ENCODE measurements at regions not wholly inside any gene's neighbourhood (a gene's known extent, or its start where the extent isn't known, plus 50 kb on each side); places are given as distances from the start of the nearest gene placed in this dataset.

DNA sequence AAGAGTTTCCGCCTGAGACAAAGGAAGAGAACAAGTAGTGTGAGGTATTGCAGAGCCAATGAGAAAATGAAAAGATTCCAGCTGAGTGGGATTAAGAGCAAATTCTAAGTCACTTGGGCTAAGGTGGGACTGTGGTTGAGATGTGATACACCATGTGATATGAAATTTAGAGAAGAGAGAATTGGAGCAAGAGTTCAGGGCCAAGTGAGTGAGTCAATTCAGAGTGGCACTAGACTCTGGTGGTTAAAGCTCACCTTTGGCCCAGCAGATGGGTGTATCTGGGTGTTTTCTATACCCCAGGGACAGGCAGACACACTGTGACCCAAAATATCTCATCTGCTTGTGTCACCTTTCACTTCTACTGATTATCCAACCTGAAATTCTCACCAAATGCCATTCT is 368.1 kb downstream of the KCNN2 start:
- TF ChIP-seq EZH2phosphoT487 (IDR thresholded peaks at IDR 0.05; ENCODE audit: low read length) (no peak), EZH2 (optimal IDR thresholded peaks at IDR 0.05; ENCODE audit: low read depth, low read length) (no peak)
- TF ChIP-seq, protein P1, sequence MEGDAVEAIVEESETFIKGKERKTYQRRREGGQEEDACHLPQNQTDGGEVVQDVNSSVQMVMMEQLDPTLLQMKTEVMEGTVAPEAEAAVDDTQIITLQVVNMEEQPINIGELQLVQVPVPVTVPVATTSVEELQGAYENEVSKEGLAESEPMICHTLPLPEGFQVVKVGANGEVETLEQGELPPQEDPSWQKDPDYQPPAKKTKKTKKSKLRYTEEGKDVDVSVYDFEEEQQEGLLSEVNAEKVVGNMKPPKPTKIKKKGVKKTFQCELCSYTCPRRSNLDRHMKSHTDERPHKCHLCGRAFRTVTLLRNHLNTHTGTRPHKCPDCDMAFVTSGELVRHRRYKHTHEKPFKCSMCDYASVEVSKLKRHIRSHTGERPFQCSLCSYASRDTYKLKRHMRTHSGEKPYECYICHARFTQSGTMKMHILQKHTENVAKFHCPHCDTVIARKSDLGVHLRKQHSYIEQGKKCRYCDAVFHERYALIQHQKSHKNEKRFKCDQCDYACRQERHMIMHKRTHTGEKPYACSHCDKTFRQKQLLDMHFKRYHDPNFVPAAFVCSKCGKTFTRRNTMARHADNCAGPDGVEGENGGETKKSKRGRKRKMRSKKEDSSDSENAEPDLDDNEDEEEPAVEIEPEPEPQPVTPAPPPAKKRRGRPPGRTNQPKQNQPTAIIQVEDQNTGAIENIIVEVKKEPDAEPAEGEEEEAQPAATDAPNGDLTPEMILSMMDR (IDR thresholded peaks at IDR 0.05; ENCODE audit: low read length): no peak
- no peak overlapping the region for H3K4me2 ChIP-seq (ENCODE audit: low read depth, low read length)
- H3K36me3 ChIP-seq (replicated peaks; ENCODE audit: insufficient read depth, low read length): no peaks in the 10 kb centered on the region
- H4K20me1 ChIP-seq (ENCODE audit: insufficient read depth, low read length): no peaks in the 10 kb centered on the region
- H3K79me2 ChIP-seq (ENCODE audit: low read length): no peaks in the 10 kb centered on the region
- H3K9ac ChIP-seq (ENCODE audit: low read length): no peak overlapping the region
- H3K9me3 ChIP-seq (replicated peaks; ENCODE audit: insufficient read depth, low read length): no peaks in the 10 kb centered on the region
- no peaks in the 10 kb centered on the region for H3F3A ChIP-seq (ENCODE audit: insufficient read depth, low read length)
- H2AFZ ChIP-seq (ENCODE audit: low read length): no peak overlapping the region
- H3K4me1 ChIP-seq (ENCODE audit: low read length): no peaks in the 10 kb centered on the region
- H3K27ac ChIP-seq (ENCODE audit: low read length): no peak overlapping the region
- no peaks in the 10 kb centered on the region for H3K9me2 ChIP-seq (replicated peaks; ENCODE audit: insufficient read depth, low read length)
- H3K27me3 ChIP-seq (replicated peaks; ENCODE audit: insufficient read depth, low read length): no peaks in the 10 kb centered on the region
- DNase-seq: no peak
- no peak overlapping the region for H3K4me3 ChIP-seq (ENCODE audit: low read length)

DNA sequence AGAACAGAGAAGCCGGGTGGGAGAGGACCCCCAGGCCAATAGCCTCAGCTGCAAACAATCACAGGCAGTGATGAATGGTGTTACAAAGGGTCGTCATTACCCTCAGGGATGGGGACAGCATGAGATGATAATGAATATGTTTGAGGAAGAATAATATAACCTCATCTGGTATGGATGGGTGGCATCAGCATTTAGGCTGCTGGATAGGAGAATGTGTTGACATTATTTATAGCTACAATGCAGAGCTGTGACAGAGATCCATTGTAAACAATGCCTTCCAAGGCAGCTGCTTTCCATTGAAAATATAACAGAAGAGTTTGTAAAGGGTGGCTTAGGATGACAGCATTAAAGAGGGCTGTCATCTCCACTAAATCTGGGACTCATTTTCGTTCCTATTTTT is 365.5 kb downstream of the KCNN2 start:
- no peak overlapping the region for H2AFZ ChIP-seq (ENCODE audit: low read length)
- TF ChIP-seq EZH2phosphoT487 (IDR thresholded peaks at IDR 0.05; ENCODE audit: low read length) (no peak), EZH2 (optimal IDR thresholded peaks at IDR 0.05; ENCODE audit: low read depth, low read length) (no peak)
- TF ChIP-seq, protein P1 (IDR thresholded peaks at IDR 0.05; ENCODE audit: low read length): no peak
- no peaks in the 10 kb centered on the region for H3F3A ChIP-seq (ENCODE audit: insufficient read depth, low read length)
- no peak overlapping the region for H3K9ac ChIP-seq (ENCODE audit: low read length)
- H3K4me1 ChIP-seq (ENCODE audit: low read length): no peaks in the 10 kb centered on the region
- H3K79me2 ChIP-seq (ENCODE audit: low read length): no peaks in the 10 kb centered on the region
- no peak for DNase-seq
- H3K27ac ChIP-seq (ENCODE audit: low read length): no peak overlapping the region
- H3K9me3 ChIP-seq (replicated peaks; ENCODE audit: insufficient read depth, low read length): no peaks in the 10 kb centered on the region
- no peaks in the 10 kb centered on the region for H3K36me3 ChIP-seq (replicated peaks; ENCODE audit: insufficient read depth, low read length)
- H3K4me3 ChIP-seq (ENCODE audit: low read length): no peak overlapping the region
- no peaks in the 10 kb centered on the region for H3K27me3 ChIP-seq (replicated peaks; ENCODE audit: insufficient read depth, low read length)
- H3K4me2 ChIP-seq (ENCODE audit: low read depth, low read length): no peak overlapping the region
- H3K9me2 ChIP-seq (replicated peaks; ENCODE audit: insufficient read depth, low read length): no peaks in the 10 kb centered on the region
- no peaks in the 10 kb centered on the region for H4K20me1 ChIP-seq (ENCODE audit: insufficient read depth, low read length)

DNA sequence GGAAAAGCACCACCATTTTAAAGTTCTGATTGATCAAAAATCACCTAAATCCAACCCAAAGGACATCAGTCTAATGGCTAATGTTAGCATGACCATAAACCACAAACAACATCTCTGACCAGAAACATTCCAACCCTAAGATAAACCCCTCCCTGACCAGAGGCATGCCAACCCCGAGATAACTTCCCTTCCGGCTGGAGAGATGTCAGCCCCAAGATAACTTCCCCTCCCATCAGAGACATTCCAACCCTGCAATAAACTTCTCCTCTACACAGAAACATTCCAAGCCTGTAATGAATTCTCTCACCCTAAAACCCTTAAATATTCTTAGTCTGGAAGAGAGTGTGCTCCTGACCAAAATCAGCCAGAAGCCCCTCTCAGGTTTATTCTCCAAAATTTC is 364.3 kb downstream of the KCNN2 start:
- H3K36me3 ChIP-seq (replicated peaks; ENCODE audit: insufficient read depth, low read length): no peaks in the 10 kb centered on the region
- no peak overlapping the region for H3K27ac ChIP-seq (ENCODE audit: low read length)
- no peaks in the 10 kb centered on the region for H4K20me1 ChIP-seq (ENCODE audit: insufficient read depth, low read length)
- no peak overlapping the region for H3K9ac ChIP-seq (ENCODE audit: low read length)
- H3K27me3 ChIP-seq (replicated peaks; ENCODE audit: insufficient read depth, low read length): no peaks in the 10 kb centered on the region
- no peaks in the 10 kb centered on the region for H3K9me2 ChIP-seq (replicated peaks; ENCODE audit: insufficient read depth, low read length)
- no peak overlapping the region for H3K4me2 ChIP-seq (ENCODE audit: low read depth, low read length)
- no peak overlapping the region for H2AFZ ChIP-seq (ENCODE audit: low read length)
- H3K79me2 ChIP-seq (ENCODE audit: low read length): no peaks in the 10 kb centered on the region
- no peaks in the 10 kb centered on the region for H3K4me1 ChIP-seq (ENCODE audit: low read length)
- no peak for TF ChIP-seq EZH2 (optimal IDR thresholded peaks at IDR 0.05; ENCODE audit: low read depth, low read length)
- no peak for TF ChIP-seq EZH2phosphoT487 (IDR thresholded peaks at IDR 0.05; ENCODE audit: low read length)
- TF ChIP-seq, protein P1 (IDR thresholded peaks at IDR 0.05; ENCODE audit: low read length): no peak
- no peak for DNase-seq
- H3F3A ChIP-seq (ENCODE audit: insufficient read depth, low read length): no peaks in the 10 kb centered on the region
- no peak overlapping the region for H3K4me3 ChIP-seq (ENCODE audit: low read length)
- H3K9me3 ChIP-seq (replicated peaks; ENCODE audit: insufficient read depth, low read length): no peaks in the 10 kb centered on the region
